HG02588 (cell line): ENCODE measurements at regions not wholly inside any gene's neighbourhood (a gene's known extent, or its start where the extent isn't known, plus 50 kb on each side); places are given as distances from the start of the nearest gene placed in this dataset.

Experiments used
- ATAC-seq: cut with Tn5 transposase; IDR thresholded peaks from one replicate; pipeline ENCODE4 v1.9.1; 2021; ENCODE audit warnings: mild to moderate bottlenecking, moderate library complexity; ENCODE audit not compliant: unreplicated experiment

DNA sequence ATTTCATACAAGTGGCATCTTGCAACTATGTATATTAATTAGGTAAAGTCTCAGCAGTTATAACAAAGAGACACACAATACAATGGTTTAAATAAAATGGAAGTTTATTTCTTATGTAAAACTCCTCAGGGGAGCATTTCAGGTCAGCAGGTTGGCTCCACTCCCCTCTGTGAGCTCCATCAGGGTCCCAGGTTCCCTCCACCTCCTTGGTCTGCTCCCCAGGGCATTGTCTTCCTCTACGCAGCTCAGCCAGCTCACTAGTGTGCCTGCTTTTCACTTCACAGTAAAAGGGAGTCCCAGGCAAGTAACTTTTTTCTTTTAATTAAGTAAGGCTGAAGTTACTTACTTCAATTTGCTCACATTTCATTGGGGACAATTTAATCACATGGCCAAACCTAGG lies 135.3 kb upstream of the FNDC3A start:
- ATAC-seq: no peak

GRCh38 chr13:48842316-48842715 lies 133.4 kb upstream of the FNDC3A start:
- ATAC-seq: no peak

DNA sequence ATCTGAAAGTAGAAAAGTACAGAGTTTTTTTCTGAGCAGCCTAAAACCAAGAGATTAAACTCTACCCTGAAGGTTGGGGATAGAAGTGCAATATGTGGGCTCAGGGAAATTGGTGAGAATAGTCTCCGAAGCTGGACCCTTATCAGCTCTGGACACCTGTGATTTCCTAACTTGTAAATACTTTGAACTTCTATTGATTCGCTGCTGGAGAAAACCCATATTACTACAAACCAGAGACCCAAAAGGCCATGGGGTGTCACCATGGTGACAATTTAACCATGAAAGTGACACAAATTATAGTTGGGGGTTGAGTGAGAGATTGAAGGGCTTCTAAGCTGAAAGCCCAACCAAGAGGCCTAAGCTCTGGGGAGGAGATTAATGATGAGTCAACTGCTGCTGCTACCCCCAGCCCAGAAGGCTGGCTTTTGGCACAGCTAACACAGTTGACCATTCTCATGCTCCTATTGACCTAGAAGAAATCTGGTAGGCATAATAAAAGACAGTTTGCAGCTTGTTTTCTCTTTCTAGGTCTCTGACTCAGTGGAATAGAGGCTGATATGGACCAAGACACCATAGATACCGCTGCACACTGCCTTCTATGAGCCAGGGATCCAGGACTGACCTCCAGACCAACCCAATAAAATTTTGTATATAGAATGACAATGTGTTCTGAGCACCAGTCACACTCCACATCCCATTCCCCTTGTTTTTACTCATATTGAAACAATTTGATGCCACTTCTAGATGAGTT lies 131.9 kb upstream of the FNDC3A start:
- no peak for ATAC-seq

DNA sequence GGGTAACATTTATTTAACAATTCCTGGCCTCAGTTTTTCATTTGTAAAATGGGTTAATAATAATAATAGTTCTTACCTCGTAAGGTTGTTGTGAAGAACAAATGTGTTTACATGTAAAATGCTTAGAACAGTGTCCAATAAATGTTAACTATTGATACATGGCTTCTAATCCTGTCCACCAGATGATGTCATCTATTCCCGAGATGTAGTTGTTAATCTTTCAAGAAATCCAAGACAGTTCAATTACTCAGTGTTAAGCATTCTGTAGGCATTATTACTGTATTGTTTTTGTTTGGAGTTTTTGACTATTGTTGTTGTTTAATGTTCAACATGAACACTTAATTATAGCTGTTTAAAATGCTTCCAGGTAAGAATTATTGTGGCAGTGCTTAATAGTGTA lies 131.0 kb upstream of the FNDC3A start:
- ATAC-seq: no peak

- no peak for ATAC-seq
Measured at GRCh38 chr13:48849515-48849914, 126.2 kb upstream of the FNDC3A start.

GRCh38 chr13:48851707-48852106 lies 124.0 kb upstream of the FNDC3A start:
- no peak for ATAC-seq

- no peak for ATAC-seq
Measured at GRCh38 chr13:48852911-48853727, 122.6 kb upstream of the FNDC3A start.

GRCh38 chr13:48853728-48854102 lies 122.0 kb upstream of the FNDC3A start:
- ATAC-seq: no peak

- no peak for ATAC-seq
Measured at GRCh38 chr13:48857576-48857975, 118.1 kb upstream of the FNDC3A start.

- no peak for ATAC-seq
Measured at GRCh38 chr13:48858122-48858902, 117.4 kb upstream of the FNDC3A start.

DNA sequence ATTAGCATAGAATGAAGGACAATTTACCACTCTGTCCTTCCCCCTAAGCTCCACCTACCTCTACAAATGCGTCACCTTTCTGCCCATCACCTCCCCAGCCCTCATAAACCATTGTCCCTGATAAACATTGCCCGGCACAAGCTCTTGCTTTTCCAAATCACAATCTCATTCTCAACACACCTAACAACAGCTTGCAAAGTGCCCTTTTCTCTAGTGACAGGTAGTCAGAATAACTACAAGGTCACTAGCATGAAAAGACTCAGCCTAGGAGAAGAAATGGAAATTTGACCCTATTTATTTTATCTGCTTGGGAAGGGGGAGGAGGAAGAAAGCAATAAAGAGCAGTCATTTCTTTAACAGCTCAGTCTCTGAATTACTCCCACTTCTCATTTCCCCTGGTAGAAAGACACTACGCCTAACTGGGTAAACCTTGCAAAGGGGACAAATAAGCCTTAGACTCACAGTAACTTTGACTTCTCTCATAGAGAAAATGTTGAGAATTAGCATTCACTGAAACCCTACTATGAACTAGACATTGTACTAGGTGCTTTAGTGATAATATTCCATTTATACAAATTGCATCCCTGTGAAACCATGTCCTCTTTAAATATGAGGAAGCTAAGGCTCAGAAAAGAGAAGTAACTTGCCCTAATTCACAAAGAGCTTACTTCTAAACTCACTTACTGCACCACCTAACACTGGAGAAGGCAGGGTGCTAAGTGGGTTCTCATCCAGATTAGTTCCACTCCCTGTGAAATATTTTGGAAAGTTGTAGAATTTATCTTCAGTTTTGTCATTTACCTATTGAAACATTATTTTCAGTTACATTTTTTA lies 116.2 kb upstream of the FNDC3A start:
- ATAC-seq: no peak

GRCh38 chr13:48860364-48860763 lies 115.3 kb upstream of the FNDC3A start:
- ATAC-seq: no peak

- ATAC-seq: no peak
Measured at GRCh38 chr13:48862572-48862971, 113.1 kb upstream of the FNDC3A start.

DNA sequence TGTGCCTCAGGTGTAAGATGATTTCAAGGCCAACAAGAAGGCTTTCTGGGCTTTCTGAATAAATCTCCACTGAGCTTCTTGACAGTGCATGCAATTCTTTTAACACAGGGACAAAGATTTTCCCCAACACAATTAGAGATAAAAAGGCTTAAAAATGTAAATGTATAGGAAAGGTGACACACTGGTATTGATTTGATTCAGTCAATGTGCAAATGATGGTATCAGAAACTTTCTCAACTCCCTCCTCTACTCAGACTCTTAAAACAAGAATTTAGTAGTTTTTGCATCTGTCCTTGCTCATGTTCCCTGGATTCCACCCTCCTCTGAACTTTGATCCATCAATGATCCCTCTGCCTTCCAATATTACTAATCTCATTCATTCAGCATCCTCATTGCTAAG lies 111.6 kb upstream of the FNDC3A start:
- no peak for ATAC-seq

DNA sequence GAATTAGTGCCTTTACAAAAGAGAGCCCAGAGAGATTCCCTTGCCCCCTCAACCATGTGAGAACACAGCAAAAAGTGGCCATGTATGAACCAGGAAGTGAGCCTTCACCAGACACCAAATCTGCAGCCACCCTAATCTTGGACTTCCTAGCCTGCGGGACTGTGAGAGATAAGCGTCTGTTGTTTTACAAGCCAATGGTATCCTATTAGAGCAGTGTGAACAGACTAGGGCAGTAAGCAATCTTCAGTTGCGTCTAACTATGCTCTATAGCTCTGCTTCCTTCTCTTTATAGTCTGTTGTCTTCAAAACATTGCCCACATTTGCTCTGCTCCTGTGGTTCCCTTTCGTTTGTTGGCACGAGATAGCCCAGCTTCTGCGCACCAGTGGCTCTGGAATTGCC lies 109.5 kb upstream of the FNDC3A start:
- ATAC-seq: no peak

- ATAC-seq: no peak
Measured at GRCh38 chr13:48873081-48873480, 102.6 kb upstream of the FNDC3A start.

DNA sequence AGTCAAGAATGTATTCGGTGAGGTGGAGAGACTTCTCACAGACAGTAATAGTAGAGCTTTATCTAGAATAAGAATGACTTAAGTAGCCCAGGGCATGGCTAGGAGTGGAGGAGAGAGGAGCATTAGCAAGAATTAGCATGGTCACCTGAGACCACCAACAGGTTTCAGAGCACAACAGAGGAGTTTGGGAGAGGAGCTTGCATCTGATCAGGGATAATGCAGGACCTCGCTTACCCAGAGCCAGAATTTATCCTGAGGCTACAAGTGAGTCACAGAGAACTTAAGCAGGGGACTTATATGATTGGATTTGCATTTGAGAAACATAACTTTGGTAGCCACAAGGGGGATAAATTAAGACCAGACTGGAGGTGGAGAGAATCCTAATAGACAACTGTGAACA lies 102.1 kb upstream of the FNDC3A start:
- no peak for ATAC-seq

DNA sequence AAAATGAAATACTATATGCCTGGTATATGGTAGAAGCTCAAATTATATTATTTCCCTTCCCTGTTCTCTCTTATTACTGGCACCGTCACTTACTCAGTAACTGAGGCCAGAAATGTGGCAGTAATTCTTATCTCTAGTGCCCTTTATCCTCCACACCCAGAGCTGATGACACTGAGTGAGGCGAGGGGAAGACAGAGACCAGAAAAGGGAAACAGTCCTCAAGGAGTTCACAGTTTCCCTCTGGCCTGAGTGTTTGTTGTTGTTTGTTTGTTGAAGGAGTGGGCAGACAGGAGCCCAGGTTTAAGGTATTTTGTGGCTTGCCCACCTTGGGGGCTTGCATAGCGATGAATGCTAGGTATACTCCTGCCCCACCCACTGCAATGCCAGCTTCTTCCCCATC lies 101.5 kb upstream of the FNDC3A start:
- no peak for ATAC-seq

- no peak for ATAC-seq
Measured at GRCh38 chr13:48875047-48875446, 100.7 kb upstream of the FNDC3A start.

- ATAC-seq: no peak
Measured at GRCh38 chr13:48876289-48876688, 99.4 kb upstream of the FNDC3A start.

DNA sequence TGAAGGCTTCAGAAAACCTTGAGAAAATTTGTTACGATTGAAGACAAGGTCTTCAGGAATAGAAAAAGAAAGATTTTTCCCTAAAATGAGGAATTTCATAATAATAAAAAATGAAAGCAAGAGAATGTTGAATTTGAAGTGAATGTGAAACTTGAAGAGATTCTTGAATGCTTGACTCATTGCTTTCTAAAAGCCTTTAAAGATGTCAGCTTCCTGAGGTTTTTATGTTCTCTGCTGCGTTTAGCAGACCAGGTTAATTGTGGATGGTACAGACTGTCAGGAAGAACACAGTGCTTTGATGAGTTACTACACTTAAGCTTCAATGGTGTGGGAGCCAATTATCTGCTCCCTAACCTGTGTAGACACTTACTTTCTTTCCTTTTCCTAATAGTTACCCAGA lies 96.3 kb upstream of the FNDC3A start:
- ATAC-seq: no peak
